Activated CD4-positive, alpha-beta T cell treated with anti-CD3 and anti-CD28 coated beads, Interleukin-2, amount 50 U/mL, for 16 hours (primary cell): ENCODE measurements at regions not wholly inside any gene's neighbourhood (a gene's known extent, or its start where the extent isn't known, plus 50 kb on each side); places are given as distances from the start of the nearest gene placed in this dataset.
A peak's percentile ranks its signal among the peaks of the same experiment; 100 is the strongest.
"Not testable (repeated sequence)": the region's sequence is repeated elsewhere in the genome, so short reads cannot be mapped to it uniquely, and the experiment has no call there.

ENCODE experiments used
- DNase-seq: peaks from one replicate; pipeline ENCODE4 v3.0.0-alpha.2; 2020

GRCh38 chr2:171266102-171266501 is 105.4 kb upstream of the TLK1 start:
- no peak for DNase-seq

- not testable (repeated sequence) for DNase-seq
These were observed 100.8 kb upstream of the TLK1 start for GRCh38 chr2:171261529-171261928.

- DNase-seq = peak; percentile 54
These were observed 100.1 kb upstream of the TLK1 start for GRCh38 chr2:171260471-171261424.

- no peak for DNase-seq
These were observed 94.0 kb upstream of the TLK1 start for GRCh38 chr2:171254666-171255065.

GRCh38 chr2:171253900-171254650 is 93.4 kb upstream of the TLK1 start:
- DNase-seq = no peak

GRCh38 chr2:171253279-171253678 is 92.6 kb upstream of the TLK1 start:
- DNase-seq = no peak

- DNase-seq = no peak
These were observed 89.0 kb upstream of the TLK1 start for GRCh38 chr2:171249689-171250088.

GRCh38 chr2:171247741-171248662 is 87.3 kb upstream of the TLK1 start:
- peak; percentile 52 for DNase-seq

- no peak for DNase-seq
These were observed 84.5 kb upstream of the TLK1 start for GRCh38 chr2:171244970-171245782.

- DNase-seq = peak; percentile 50
These were observed 83.8 kb upstream of the TLK1 start for GRCh38 chr2:171244466-171244969.

- no peak for DNase-seq
These were observed 81.1 kb upstream of the TLK1 start for GRCh38 chr2:171241771-171242170.

GRCh38 chr2:171238946-171239345 is 78.3 kb upstream of the TLK1 start:
- DNase-seq = no peak

GRCh38 chr2:171237751-171238505 is 77.2 kb upstream of the TLK1 start:
- no peak for DNase-seq

- DNase-seq = no peak
These were observed 74.7 kb upstream of the TLK1 start for GRCh38 chr2:171235262-171235881.

GRCh38 chr2:171230176-171230575 is 69.5 kb upstream of the TLK1 start:
- no peak for DNase-seq

GRCh38 chr2:171228826-171229225 is 68.1 kb upstream of the TLK1 start:
- DNase-seq = no peak

GRCh38 chr2:171227066-171227782 is 66.5 kb upstream of the TLK1 start:
- no peak for DNase-seq

GRCh38 chr2:171226461-171226860 is 65.8 kb upstream of the TLK1 start:
- DNase-seq = no peak

GRCh38 chr2:171225989-171226388 is 65.3 kb upstream of the TLK1 start:
- DNase-seq = no peak
